MM.1S (cell line): ENCODE measurements at regions not wholly inside any gene's neighbourhood (a gene's known extent, or its start where the extent isn't known, plus 50 kb on each side); places are given as distances from the start of the nearest gene placed in this dataset.

ENCODE experiments used
- EZH2 ChIP-seq: fragments of 300-600 bp; sonication (generic); optimal IDR thresholded peaks from 2 replicates; pipeline ENCODE3; 2017; ENCODE audit warnings: low read depth, mild to moderate bottlenecking, antibody characterized with exemption, low read length, mixed read lengths
- EZH2phosphoT487 ChIP-seq: fragments of 300-600 bp; sonication (generic); IDR thresholded peaks from 2 replicates; pipeline ENCODE4 v1.6.1; 2018; ENCODE audit warnings: antibody characterized with exemption, low read length
- TF ChIP-seq, protein P1 (sequence below): fragments of 300-600 bp; sonication (generic); IDR thresholded peaks from 2 replicates; pipeline ENCODE4 v1.5.1; 2016; ENCODE audit warnings: antibody characterized with exemption, low read length, mixed read lengths

DNA sequence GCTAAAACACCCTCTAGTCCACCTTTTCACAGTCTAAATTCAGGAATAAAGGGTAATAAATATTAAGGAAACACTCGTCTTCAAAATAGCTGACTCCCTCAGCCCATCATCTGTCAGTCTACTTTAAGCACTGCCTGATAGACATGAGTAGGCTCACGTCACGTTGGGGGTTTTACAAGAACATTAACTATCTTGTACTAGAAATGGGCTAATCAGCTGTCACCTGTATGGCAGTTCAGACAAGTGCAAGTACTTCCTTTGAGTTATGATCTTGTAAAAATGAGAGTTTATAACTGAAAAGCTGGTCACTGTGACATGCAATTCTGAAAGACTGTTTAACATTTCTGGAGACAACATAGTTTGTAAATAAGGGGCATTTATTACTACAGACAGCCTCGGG, 936.7 kb upstream of the CTNND2 start:
- TF ChIP-seq, protein P1, sequence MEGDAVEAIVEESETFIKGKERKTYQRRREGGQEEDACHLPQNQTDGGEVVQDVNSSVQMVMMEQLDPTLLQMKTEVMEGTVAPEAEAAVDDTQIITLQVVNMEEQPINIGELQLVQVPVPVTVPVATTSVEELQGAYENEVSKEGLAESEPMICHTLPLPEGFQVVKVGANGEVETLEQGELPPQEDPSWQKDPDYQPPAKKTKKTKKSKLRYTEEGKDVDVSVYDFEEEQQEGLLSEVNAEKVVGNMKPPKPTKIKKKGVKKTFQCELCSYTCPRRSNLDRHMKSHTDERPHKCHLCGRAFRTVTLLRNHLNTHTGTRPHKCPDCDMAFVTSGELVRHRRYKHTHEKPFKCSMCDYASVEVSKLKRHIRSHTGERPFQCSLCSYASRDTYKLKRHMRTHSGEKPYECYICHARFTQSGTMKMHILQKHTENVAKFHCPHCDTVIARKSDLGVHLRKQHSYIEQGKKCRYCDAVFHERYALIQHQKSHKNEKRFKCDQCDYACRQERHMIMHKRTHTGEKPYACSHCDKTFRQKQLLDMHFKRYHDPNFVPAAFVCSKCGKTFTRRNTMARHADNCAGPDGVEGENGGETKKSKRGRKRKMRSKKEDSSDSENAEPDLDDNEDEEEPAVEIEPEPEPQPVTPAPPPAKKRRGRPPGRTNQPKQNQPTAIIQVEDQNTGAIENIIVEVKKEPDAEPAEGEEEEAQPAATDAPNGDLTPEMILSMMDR: no peak
- TF ChIP-seq EZH2 (no peak), EZH2phosphoT487 (no peak)
